Fibroblast of lung (primary cell): ENCODE measurements at regions not wholly inside any gene's neighbourhood (a gene's known extent, or its start where the extent isn't known, plus 50 kb on each side); places are given as distances from the start of the nearest gene placed in this dataset.
A peak's percentile ranks its signal among the peaks of the same experiment; 100 is the strongest.

Source experiments
- DNase-seq, 2 donors: peaks; one replicate each; pipeline versions ENCODE4 v3.0.0 to v3.0.0-alpha.2; 2010; ENCODE audit warnings: low read depth in 2 of 2
- H2AFZ ChIP-seq: 2 replicates; pipeline ENCODE4 v1.5.1; 2012; ENCODE audit warnings: low read length, control low read depth, inconsistent platforms
- H3K27ac ChIP-seq: 2 replicates; pipeline ENCODE4 v1.5.1; 2011; ENCODE audit warnings: low read length, control low read depth; ENCODE audit not compliant: insufficient read depth
- H3K27me3 ChIP-seq: 2 replicates; pipeline ENCODE4 v1.5.1; 2011; ENCODE audit warnings: mild to moderate bottlenecking, low read length; ENCODE audit not compliant: control insufficient read depth, insufficient read depth
- H3K36me3 ChIP-seq: 2 replicates; pipeline ENCODE4 v1.5.1; 2011; ENCODE audit warnings: low read length; ENCODE audit not compliant: control insufficient read depth, insufficient read depth
- H3K4me1 ChIP-seq: 2 replicates; pipeline ENCODE4 v1.5.1; 2011; ENCODE audit warnings: low read length; ENCODE audit not compliant: control insufficient read depth, insufficient read depth; ENCODE audit errors: extremely low read depth
- H3K4me2 ChIP-seq: 2 replicates; pipeline ENCODE4 v1.5.1; 2011; ENCODE audit warnings: low read length, control low read depth; ENCODE audit not compliant: insufficient read depth; ENCODE audit errors: extremely low read depth
- H3K4me3 ChIP-seq, 4 experiments: fragments of 200-600 bp in 1 of 4; sonication (generic) in 1 of 4; replicated peaks in 1 of 4; 2 replicates each; pipeline ENCODE4 v1.5.1; 2011 to 2016; ENCODE audit warnings: low read length in 4 of 4, low read depth in 3 of 4, mild to moderate bottlenecking in 3 of 4, control low read depth in 2 of 4, inconsistent platforms in 1 of 4, mixed read lengths in 1 of 4; ENCODE audit not compliant: insufficient read depth in 1 of 4; ENCODE audit errors: control extremely low read depth in 1 of 4
- H3K79me2 ChIP-seq: 2 replicates; pipeline ENCODE4 v1.5.1; 2012; ENCODE audit warnings: mild to moderate bottlenecking, low read length, inconsistent platforms; ENCODE audit not compliant: control insufficient read depth, insufficient read depth
- H3K9ac ChIP-seq: 2 replicates; pipeline ENCODE4 v1.5.1; 2011; ENCODE audit warnings: mild to moderate bottlenecking, low read length, control low read depth; ENCODE audit not compliant: insufficient read depth
- H3K9me3 ChIP-seq: 2 replicates; pipeline ENCODE4 v1.5.1; 2012; ENCODE audit warnings: low read depth, low read length; ENCODE audit not compliant: control insufficient read depth, insufficient read depth
- H4K20me1 ChIP-seq: 2 replicates; pipeline ENCODE4 v1.5.1; 2011; ENCODE audit warnings: low read length; ENCODE audit not compliant: control insufficient read depth, insufficient read depth; ENCODE audit errors: extremely low read depth
- CTCF ChIP-seq, 2 donors: IDR thresholded peaks in 1 of 2; conservative IDR thresholded peaks in 1 of 2; 1 replicate in 1 of 2; 2 replicates in 1 of 2; pipeline ENCODE4 v1.5.1; 2011 to 2012; ENCODE audit warnings: low read length in 2 of 2, control low read depth in 1 of 2, inconsistent platforms in 1 of 2, low read depth in 1 of 2, mild to moderate bottlenecking in 1 of 2
- EZH2 ChIP-seq: IDR thresholded peaks from 2 replicates; pipeline ENCODE4 v1.5.1; 2012; ENCODE audit warnings: low read length, control low read depth, mild to moderate bottlenecking; ENCODE audit errors: missing control alignments

- Histone ChIP-seq H3K9ac (no peak overlapping the region), H2AFZ (no peak overlapping the region), H3K79me2 (no peaks in the 10 kb centered on the region), H3K4me2 (no peak overlapping the region), H3K4me1 (no peaks in the 10 kb centered on the region), H3K27ac (no peak overlapping the region), H3K4me3 (no peak overlapping the region), H3K9me3 (no peaks in the 10 kb centered on the region), H3K27me3 (no peaks in the 10 kb centered on the region), H4K20me1 (no peaks in the 10 kb centered on the region), H3K36me3 (no peaks in the 10 kb centered on the region)
- no peak for TF ChIP-seq EZH2
- DNase-seq = peak in 1 of 2 donors; percentile 23
Observed at GRCh38 chr12:77679686-77680085, 151.0 kb upstream of the NAV3 start.

DNA sequence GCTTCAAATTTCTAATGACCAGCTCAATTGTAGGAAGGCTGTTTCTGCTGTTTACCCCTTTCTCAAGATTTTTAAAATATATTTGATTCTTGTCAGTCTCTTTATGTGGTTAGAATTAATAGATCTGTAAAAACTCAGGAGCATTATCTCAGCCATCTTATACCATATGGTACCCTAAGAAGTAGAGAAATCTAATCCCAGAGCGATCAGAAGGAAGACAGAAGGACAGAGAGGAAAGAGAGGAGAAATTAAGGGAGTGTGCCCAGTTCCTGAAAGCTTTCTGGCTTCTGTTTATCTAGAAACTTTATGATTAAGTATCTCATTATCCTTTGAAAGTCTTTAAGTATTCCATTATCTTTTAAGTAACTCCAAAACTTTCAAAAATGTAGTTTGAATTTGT lies 152.1 kb upstream of the NAV3 start:
- Histone ChIP-seq H3K79me2 (no peaks in the 10 kb centered on the region), H3K36me3 (no peaks in the 10 kb centered on the region), H3K4me1 (no peaks in the 10 kb centered on the region), H3K27ac (no peak overlapping the region), H4K20me1 (no peaks in the 10 kb centered on the region), H3K4me2 (no peak overlapping the region), H3K9me3 (no peaks in the 10 kb centered on the region), H3K27me3 (no peaks in the 10 kb centered on the region), H3K4me3 (no peak overlapping the region), H2AFZ (no peak overlapping the region), H3K9ac (no peak overlapping the region)
- no peak for DNase-seq
- TF ChIP-seq CTCF (conservative IDR thresholded peaks at IDR 0.05 in 1 of 2, IDR thresholded peaks at IDR 0.05 in 1 of 2; ENCODE audit: low read depth in 1 of 2, low read length in 2 of 2) = no peak
- no peak for TF ChIP-seq EZH2

- H3K9me3 ChIP-seq = no peaks in the 10 kb centered on the region
- no peak overlapping the region for H3K4me3 ChIP-seq
- TF ChIP-seq EZH2 (no peak), CTCF (conservative IDR thresholded peaks at IDR 0.05 in 1 of 2, IDR thresholded peaks at IDR 0.05 in 1 of 2; ENCODE audit: low read depth in 1 of 2, low read length in 2 of 2) (no peak)
- H2AFZ ChIP-seq = no peak overlapping the region
- no peaks in the 10 kb centered on the region for H4K20me1 ChIP-seq
- H3K4me1 ChIP-seq = no peaks in the 10 kb centered on the region
- H3K4me2 ChIP-seq = no peak overlapping the region
- H3K27me3 ChIP-seq = no peaks in the 10 kb centered on the region
- DNase-seq = peak; percentile 14 to 97
- no peaks in the 10 kb centered on the region for H3K79me2 ChIP-seq
- no peak overlapping the region for H3K27ac ChIP-seq
- no peak overlapping the region for H3K9ac ChIP-seq
- no peaks in the 10 kb centered on the region for H3K36me3 ChIP-seq
Observed at GRCh38 chr12:77667101-77667500, 163.6 kb upstream of the NAV3 start.
